IPS-15b (cell line): ENCODE measurements at regions not wholly inside any gene's neighbourhood (a gene's known extent, or its start where the extent isn't known, plus 50 kb on each side); places are given as distances from the start of the nearest gene placed in this dataset.
"Not testable (repeated sequence)": the region's sequence is repeated elsewhere in the genome, so short reads cannot be mapped to it uniquely, and the experiment has no call there.

Experiments
- H3K27me3 ChIP-seq: one replicate; pipeline ENCODE4 v1.6.1; 2013; ENCODE audit warnings: low read length; ENCODE audit not compliant: control insufficient read depth, insufficient read depth
- H3K36me3 ChIP-seq: one replicate; pipeline ENCODE4 v1.6.1; 2013; ENCODE audit warnings: low read length; ENCODE audit not compliant: control insufficient read depth, insufficient read depth
- H3K4me1 ChIP-seq: one replicate; pipeline ENCODE4 v1.6.1; 2013; ENCODE audit warnings: mild to moderate bottlenecking, low read length; ENCODE audit not compliant: control insufficient read depth, insufficient read depth
- H3K4me3 ChIP-seq: one replicate; pipeline ENCODE4 v1.5.1; 2013; ENCODE audit warnings: low read depth, low read length
- H3K9ac ChIP-seq: one replicate; pipeline ENCODE4 v1.6.1; 2013; ENCODE audit warnings: low read depth, mild to moderate bottlenecking, low read length
- H3K9me3 ChIP-seq: one replicate; pipeline ENCODE4 v1.6.1; 2013; ENCODE audit warnings: mild to moderate bottlenecking, low read length; ENCODE audit not compliant: control insufficient read depth, insufficient read depth

DNA sequence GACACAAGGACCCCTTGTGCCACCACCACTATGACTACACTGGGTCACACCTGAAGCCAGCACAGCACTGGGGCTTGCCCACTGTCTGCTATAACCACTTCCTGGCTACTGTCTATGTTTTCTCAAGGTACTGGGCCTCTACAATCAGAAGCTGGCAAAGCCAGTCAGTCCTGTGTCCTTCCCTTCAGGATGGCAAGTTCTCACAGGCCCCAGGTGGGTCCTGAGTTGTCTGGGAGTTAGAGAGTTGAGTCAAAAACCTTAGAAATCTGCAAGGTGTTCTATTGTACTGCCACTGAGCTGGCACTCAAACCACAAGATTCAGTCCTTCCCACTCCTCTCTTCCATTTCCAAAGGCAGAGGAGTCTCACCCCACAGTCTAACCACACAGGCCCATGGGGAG lies 705.5 kb downstream of the IPMK start:
- Histone ChIP-seq H3K36me3 (no peaks in the 10 kb centered on the region), H3K9me3 (no peaks in the 10 kb centered on the region), H3K9ac (no peak overlapping the region), H3K27me3 (no peaks in the 10 kb centered on the region), H3K4me1 (no peaks in the 10 kb centered on the region), H3K4me3 (no peak overlapping the region)

DNA sequence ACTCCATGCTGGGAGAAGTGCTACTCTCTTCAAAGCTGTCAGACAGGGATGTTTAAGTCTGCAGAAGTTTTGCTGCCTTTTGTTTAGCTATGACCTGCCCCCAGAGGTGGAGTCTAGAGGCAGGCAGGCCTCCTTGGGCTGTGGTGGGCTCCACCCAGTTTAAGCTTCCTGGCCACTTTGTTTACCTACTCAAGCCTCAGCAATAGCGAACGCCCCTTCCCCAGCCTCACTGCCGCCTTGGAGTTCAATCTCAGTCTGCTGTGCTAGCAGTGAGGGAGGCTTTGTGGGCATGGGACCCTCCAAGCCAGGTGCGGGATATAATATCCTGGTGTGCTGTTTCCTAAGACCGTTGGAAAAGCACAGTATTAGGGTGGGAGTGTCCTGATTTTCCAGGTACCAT lies 715.9 kb downstream of the IPMK start:
- H3K4me1 ChIP-seq, H3K27me3 ChIP-seq, H3K36me3 ChIP-seq, H3K4me3 ChIP-seq, H3K9me3 ChIP-seq, H3K9ac ChIP-seq: not testable (repeated sequence)

GRCh38 chr10:57535306-57535705 lies 732.4 kb downstream of the IPMK start:
- no peaks in the 10 kb centered on the region for H3K9me3 ChIP-seq

GRCh38 chr10:57513637-57514036 lies 754.1 kb downstream of the IPMK start:
- Histone ChIP-seq H3K36me3 (no peaks in the 10 kb centered on the region), H3K27me3 (no peaks in the 10 kb centered on the region), H3K9ac (no peak overlapping the region), H3K4me3 (no peak overlapping the region), H3K9me3 (no peaks in the 10 kb centered on the region), H3K4me1 (no peaks in the 10 kb centered on the region)

More at GRCh38 chr10:57535306-57535705, 732.4 kb downstream of the IPMK start:
- no peak overlapping the region for H3K4me3 ChIP-seq
- no peaks in the 10 kb centered on the region for H3K4me1 ChIP-seq
- no peaks in the 10 kb centered on the region for H3K36me3 ChIP-seq
- no peaks in the 10 kb centered on the region for H3K27me3 ChIP-seq
- no peak overlapping the region for H3K9ac ChIP-seq

DNA sequence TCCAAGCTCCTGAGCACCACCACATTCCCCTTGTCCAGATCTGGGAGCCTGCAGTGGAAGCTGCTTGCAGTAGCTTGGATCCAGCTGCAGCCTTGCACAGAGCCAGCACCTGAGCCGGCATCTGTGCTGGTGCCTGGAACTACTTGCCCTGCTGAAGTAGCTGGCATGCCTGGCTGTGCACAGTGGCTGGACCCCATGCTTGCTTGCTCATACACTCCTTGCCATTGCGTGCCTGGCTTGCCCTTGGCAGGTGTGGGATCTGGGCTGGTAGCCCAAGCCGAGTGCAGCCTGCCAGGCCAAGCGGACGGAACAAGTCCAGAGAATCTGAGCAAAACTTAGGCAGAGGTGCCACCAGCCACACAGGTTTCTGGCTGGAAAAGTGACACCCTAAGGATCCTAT lies 759.9 kb downstream of the IPMK start:
- peaks cover 4% of the 10 kb centered on the region for H3K9me3 ChIP-seq

GRCh38 chr10:57506414-57507094 lies 761.1 kb downstream of the IPMK start:
- Histone ChIP-seq H3K4me1 (no peaks in the 10 kb centered on the region), H3K36me3 (no peaks in the 10 kb centered on the region), H3K9ac (no peak overlapping the region), H3K4me3 (no peak overlapping the region), H3K27me3 (no peaks in the 10 kb centered on the region), H3K9me3 (peaks cover 4% of the 10 kb centered on the region)

More for the DNA sequence above, 759.9 kb downstream of the IPMK start:
- Histone ChIP-seq H3K9ac (no peak overlapping the region), H3K27me3 (no peaks in the 10 kb centered on the region), H3K4me1 (no peaks in the 10 kb centered on the region), H3K36me3 (no peaks in the 10 kb centered on the region), H3K4me3 (no peak overlapping the region)

- no peaks in the 10 kb centered on the region for H3K36me3 ChIP-seq
- H3K9me3 ChIP-seq = no peaks in the 10 kb centered on the region
- no peak overlapping the region for H3K9ac ChIP-seq
- H3K4me1 ChIP-seq = no peaks in the 10 kb centered on the region
- H3K4me3 ChIP-seq = no peak overlapping the region
- no peaks in the 10 kb centered on the region for H3K27me3 ChIP-seq
Measured at GRCh38 chr10:57494486-57494885, 773.2 kb downstream of the IPMK start.

GRCh38 chr10:57482259-57482658 lies 785.4 kb downstream of the IPMK start:
- H3K36me3 ChIP-seq = no peaks in the 10 kb centered on the region
- no peaks in the 10 kb centered on the region for H3K9me3 ChIP-seq
- H3K4me3 ChIP-seq = no peak overlapping the region
- H3K9ac ChIP-seq = no peak overlapping the region
- no peaks in the 10 kb centered on the region for H3K27me3 ChIP-seq
- no peaks in the 10 kb centered on the region for H3K4me1 ChIP-seq

DNA sequence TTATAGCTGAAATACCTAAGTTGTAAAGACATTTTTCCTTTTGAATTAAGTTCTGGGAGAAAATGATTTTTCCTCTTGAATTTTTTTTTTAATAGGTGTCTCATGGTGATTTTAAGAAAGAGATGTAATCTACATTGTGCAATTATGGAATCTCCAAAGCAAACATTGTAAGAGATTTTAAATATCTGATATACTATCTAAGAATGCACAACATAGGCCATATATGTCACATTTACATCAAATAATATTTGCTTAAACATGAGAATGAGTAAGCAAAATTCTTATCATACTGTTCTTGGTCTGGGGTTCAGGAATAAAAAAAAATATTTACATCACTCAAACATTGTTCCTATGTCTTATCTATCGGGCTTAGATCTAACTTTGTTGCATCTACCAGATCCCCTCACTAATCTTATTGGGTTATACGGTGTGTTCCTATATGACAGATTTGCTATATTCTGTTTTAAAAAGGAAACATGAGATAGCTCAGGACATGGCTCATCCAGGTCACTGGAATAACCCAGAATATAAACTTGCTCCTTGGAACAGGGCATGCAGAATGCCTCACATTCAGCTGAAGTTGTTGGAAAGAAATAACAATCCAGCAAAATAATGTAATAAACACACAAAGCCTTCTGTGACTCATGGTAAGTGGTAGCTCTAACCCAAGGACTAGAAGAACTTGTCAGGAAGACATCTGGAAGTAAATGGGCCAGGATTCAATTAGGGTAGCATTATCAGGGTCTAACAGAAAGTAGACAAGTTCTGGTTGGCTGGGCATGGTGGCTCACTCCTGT lies 794.7 kb downstream of the IPMK start:
- Histone ChIP-seq H3K4me3 (no peak overlapping the region), H3K9ac (no peak overlapping the region), H3K36me3 (no peaks in the 10 kb centered on the region), H3K27me3 (no peaks in the 10 kb centered on the region), H3K4me1 (no peaks in the 10 kb centered on the region), H3K9me3 (no peaks in the 10 kb centered on the region)

GRCh38 chr10:57468894-57469432 lies 798.7 kb downstream of the IPMK start:
- Histone ChIP-seq H3K9me3 (no peaks in the 10 kb centered on the region), H3K9ac (no peak overlapping the region), H3K36me3 (no peaks in the 10 kb centered on the region), H3K27me3 (no peaks in the 10 kb centered on the region), H3K4me3 (no peak overlapping the region), H3K4me1 (no peaks in the 10 kb centered on the region)

- Histone ChIP-seq H3K27me3 (no peaks in the 10 kb centered on the region), H3K9ac (no peak overlapping the region), H3K36me3 (no peaks in the 10 kb centered on the region), H3K9me3 (no peaks in the 10 kb centered on the region), H3K4me3 (no peak overlapping the region), H3K4me1 (no peaks in the 10 kb centered on the region)
Measured at GRCh38 chr10:57465155-57465554, 802.5 kb downstream of the IPMK start.

DNA sequence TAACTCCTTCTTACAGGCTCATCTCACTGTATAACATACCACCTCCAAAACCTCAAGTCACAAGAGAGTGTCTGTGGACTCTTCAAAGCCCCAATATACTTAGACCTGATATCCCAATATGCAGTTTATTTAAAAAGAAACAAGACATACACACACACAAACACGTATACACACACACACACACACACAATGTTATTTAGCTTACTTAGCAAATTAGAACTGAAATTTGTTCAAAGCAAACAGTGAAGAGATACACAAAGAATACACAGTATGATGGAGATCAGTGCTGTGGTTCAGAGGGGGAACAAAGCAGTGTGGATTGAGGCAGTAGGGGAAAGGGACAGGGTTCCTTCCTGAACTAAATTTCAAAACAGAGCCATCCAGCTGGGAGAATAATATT lies 807.2 kb downstream of the IPMK start:
- H3K4me3 ChIP-seq = no peak overlapping the region
- peaks cover 7% of the 10 kb centered on the region for H3K4me1 ChIP-seq

More for the DNA sequence above, 807.2 kb downstream of the IPMK start:
- no peaks in the 10 kb centered on the region for H3K9me3 ChIP-seq
- no peak overlapping the region for H3K9ac ChIP-seq
- no peaks in the 10 kb centered on the region for H3K36me3 ChIP-seq
- no peaks in the 10 kb centered on the region for H3K27me3 ChIP-seq
